Tibial nerve (tissue), 4 donors: ENCODE measurements at regions not wholly inside any gene's neighbourhood (a gene's known extent, or its start where the extent isn't known, plus 50 kb on each side); places are given as distances from the start of the nearest gene placed in this dataset.

ENCODE experiments used
- DNase-seq, 2 donors: peaks; one replicate each; pipeline ENCODE4 v3.0.0-alpha.2; 2019; ENCODE audit warnings: low spot score in 2 of 2
- H3K27ac ChIP-seq, 4 donors: fragments of 200-600 bp; sonication (generic) in 3 of 4; one replicate each; pipeline ENCODE4 v1.5.1; 2017 to 2019; ENCODE audit warnings: mild to moderate bottlenecking in 1 of 4
- H3K27me3 ChIP-seq, 2 donors: fragments of 200-600 bp; sonication (generic) in 1 of 2; one replicate each; pipeline versions ENCODE4 v1.5.1 to v1.6.0; 2017 to 2019
- H3K36me3 ChIP-seq, 3 donors: fragments of 200-600 bp; sonication (generic); one replicate each; pipeline ENCODE4 v1.5.1; 2018 to 2019
- H3K4me1 ChIP-seq, 4 donors: fragments of 200-600 bp; sonication (generic) in 3 of 4; one replicate each; pipeline ENCODE4 v1.5.1; 2017 to 2019
- H3K4me3 ChIP-seq, 4 donors: fragments of 200-600 bp; sonication (generic) in 3 of 4; one replicate each; pipeline ENCODE4 v1.5.1; 2017 to 2019; ENCODE audit warnings: mild to moderate bottlenecking in 1 of 4, moderate library complexity in 1 of 4
- H3K9me3 ChIP-seq, 4 donors: fragments of 200-600 bp; sonication (generic) in 3 of 4; one replicate each; pipeline ENCODE4 v1.5.1; 2017 to 2019
- EP300 ChIP-seq, 2 donors: sonication (generic); formaldehyde crosslinking; IDR thresholded peaks; one replicate each; pipeline ENCODE4 v1.6.1; 2017; ENCODE audit warnings: antibody characterized with exemption in 2 of 2, mild to moderate bottlenecking in 1 of 2
- POLR2A ChIP-seq, 2 donors: fragments of 450-650 bp; IDR thresholded peaks; one replicate each; pipeline ENCODE4 v1.6.1; 2017; ENCODE audit warnings: antibody characterized with exemption in 2 of 2, mild to moderate bottlenecking in 2 of 2, moderate library complexity in 2 of 2
- WGBS, 2 donors: methylation state at CpG; one replicate each; pipeline ENCODE4 v1.1.5; 2018; 5-methylcytosine and 5-hydroxymethylcytosine counted together
- TF ChIP-seq, protein P1 (sequence below), 5 experiments: fragments of 200-600 bp in 3 of 5; fragments of 450-650 bp in 2 of 5; sonication (generic) in 3 of 5; IDR thresholded peaks; one replicate each; pipeline ENCODE4 v1.5.1; 2016 to 2019; ENCODE audit warnings: antibody characterized with exemption in 5 of 5, mild to moderate bottlenecking in 3 of 5, moderate library complexity in 2 of 5

DNA sequence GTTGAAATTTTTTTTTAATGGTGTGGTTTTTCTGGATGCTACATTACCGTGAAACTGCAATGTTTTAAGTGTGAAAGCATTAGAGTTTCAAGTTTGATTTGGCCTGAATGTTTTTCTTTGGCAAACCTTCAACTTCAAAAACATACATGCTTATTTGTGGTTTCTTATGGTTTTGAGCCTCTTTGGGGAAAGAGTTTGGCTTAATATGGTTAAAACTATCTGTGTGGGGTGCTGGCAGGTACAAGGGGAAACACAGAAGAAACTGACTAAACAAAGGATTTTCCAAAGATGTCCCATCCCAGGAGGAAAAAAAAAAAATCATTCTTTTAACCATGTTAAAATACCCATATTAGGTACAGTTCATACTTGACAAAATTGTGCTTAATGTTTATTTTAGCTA lies 121.1 kb downstream of the HGF start:
- 48 to 57% methylated on average over 1 of the region's 1 CpG for WGBS, 2 donors
- Histone ChIP-seq H3K9me3 (peaks cover 0 to 10% (median 0%) of the 10 kb centered on the region in 4 donors), H3K4me1 (no peaks in the 10 kb centered on the region), H3K27ac (no peak overlapping the region), H3K27me3 (no peaks in the 10 kb centered on the region), H3K36me3 (no peaks in the 10 kb centered on the region), H3K4me3 (no peak overlapping the region)
- TF ChIP-seq, protein P1, sequence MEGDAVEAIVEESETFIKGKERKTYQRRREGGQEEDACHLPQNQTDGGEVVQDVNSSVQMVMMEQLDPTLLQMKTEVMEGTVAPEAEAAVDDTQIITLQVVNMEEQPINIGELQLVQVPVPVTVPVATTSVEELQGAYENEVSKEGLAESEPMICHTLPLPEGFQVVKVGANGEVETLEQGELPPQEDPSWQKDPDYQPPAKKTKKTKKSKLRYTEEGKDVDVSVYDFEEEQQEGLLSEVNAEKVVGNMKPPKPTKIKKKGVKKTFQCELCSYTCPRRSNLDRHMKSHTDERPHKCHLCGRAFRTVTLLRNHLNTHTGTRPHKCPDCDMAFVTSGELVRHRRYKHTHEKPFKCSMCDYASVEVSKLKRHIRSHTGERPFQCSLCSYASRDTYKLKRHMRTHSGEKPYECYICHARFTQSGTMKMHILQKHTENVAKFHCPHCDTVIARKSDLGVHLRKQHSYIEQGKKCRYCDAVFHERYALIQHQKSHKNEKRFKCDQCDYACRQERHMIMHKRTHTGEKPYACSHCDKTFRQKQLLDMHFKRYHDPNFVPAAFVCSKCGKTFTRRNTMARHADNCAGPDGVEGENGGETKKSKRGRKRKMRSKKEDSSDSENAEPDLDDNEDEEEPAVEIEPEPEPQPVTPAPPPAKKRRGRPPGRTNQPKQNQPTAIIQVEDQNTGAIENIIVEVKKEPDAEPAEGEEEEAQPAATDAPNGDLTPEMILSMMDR (IDR thresholded peaks at IDR 0.05), result no peak
- TF ChIP-seq POLR2A (IDR thresholded peaks at IDR 0.05), result no peak
- TF ChIP-seq EP300 (IDR thresholded peaks at IDR 0.05), result no peak
- DNase-seq, result no peak

- no peaks in the 10 kb centered on the region for H3K4me1 ChIP-seq
- TF ChIP-seq, protein P1 (IDR thresholded peaks at IDR 0.05), result no peak
- no peak for TF ChIP-seq POLR2A (IDR thresholded peaks at IDR 0.05)
- TF ChIP-seq EP300 (IDR thresholded peaks at IDR 0.05), result no peak
- no peaks in the 10 kb centered on the region for H3K36me3 ChIP-seq
- DNase-seq, result no peak
- H3K27me3 ChIP-seq, result no peaks in the 10 kb centered on the region
- H3K27ac ChIP-seq, result no peak overlapping the region
- no peaks in the 10 kb centered on the region for H3K9me3 ChIP-seq
- WGBS, 2 donors, result 97% methylated on average over 5 of the region's 5 CpGs
- no peak overlapping the region for H3K4me3 ChIP-seq
Observed at GRCh38 chr7:81645435-81645834, 124.4 kb downstream of the HGF start.

GRCh38 chr7:81641873-81642272 lies 128.0 kb downstream of the HGF start:
- no peak for TF ChIP-seq EP300 (IDR thresholded peaks at IDR 0.05)
- TF ChIP-seq, protein P1 (IDR thresholded peaks at IDR 0.05), result no peak
- no peak for TF ChIP-seq POLR2A (IDR thresholded peaks at IDR 0.05)
- WGBS, 2 donors, result 83 to 94% methylated on average over 2 of the region's 2 CpGs
- Histone ChIP-seq H3K4me1 (peaks cover 0 to 2% (median 0%) of the 10 kb centered on the region in 4 donors), H3K4me3 (no peak overlapping the region), H3K27me3 (no peaks in the 10 kb centered on the region), H3K27ac (no peak overlapping the region), H3K36me3 (no peaks in the 10 kb centered on the region), H3K9me3 (no peaks in the 10 kb centered on the region)
- DNase-seq, result no peak

GRCh38 chr7:81638198-81638597 lies 131.6 kb downstream of the HGF start:
- H3K4me3 ChIP-seq, result no peak overlapping the region
- no peak for DNase-seq
- H3K4me1 ChIP-seq, result peaks cover 0 to 2% (median 0%) of the 10 kb centered on the region in 4 donors
- no peak overlapping the region for H3K27ac ChIP-seq
- 57 to 58% methylated on average over 5 of the region's 5 CpGs for WGBS, 2 donors
- no peak for TF ChIP-seq EP300 (IDR thresholded peaks at IDR 0.05)
- TF ChIP-seq, protein P1 (IDR thresholded peaks at IDR 0.05), result no peak
- TF ChIP-seq POLR2A (IDR thresholded peaks at IDR 0.05), result no peak
- no peaks in the 10 kb centered on the region for H3K9me3 ChIP-seq
- no peaks in the 10 kb centered on the region for H3K36me3 ChIP-seq
- H3K27me3 ChIP-seq, result no peaks in the 10 kb centered on the region

DNA sequence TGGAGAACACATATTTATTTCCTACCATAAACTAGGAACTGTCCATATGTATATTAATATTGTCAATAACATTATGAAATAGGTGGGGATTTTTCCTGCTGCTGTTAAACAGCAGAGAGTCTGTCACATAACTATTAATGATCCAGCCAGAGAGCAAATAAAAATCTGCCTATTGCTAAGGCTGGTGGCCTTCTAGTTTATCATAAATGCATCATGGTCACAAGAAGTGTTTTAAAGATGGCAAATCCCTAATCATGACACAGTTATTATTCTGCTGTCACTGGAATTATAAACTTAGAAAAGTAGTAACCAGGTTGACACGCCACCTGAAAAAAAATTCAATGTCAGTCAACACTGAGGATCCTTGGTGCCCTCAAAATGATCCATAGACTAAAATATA lies 132.3 kb downstream of the HGF start:
- H3K36me3 ChIP-seq, result no peaks in the 10 kb centered on the region
- TF ChIP-seq EP300 (IDR thresholded peaks at IDR 0.05) (no peak), POLR2A (IDR thresholded peaks at IDR 0.05) (no peak)
- TF ChIP-seq, protein P1 (IDR thresholded peaks at IDR 0.05), result no peak
- DNase-seq, result no peak
- H3K9me3 ChIP-seq, result no peaks in the 10 kb centered on the region
- H3K4me1 ChIP-seq, result peaks cover 0 to 2% (median 0%) of the 10 kb centered on the region in 4 donors
- H3K27ac ChIP-seq, result peak overlapping the region in 1 of 4 donors; percentile 33
- H3K4me3 ChIP-seq, result no peak overlapping the region
- no peaks in the 10 kb centered on the region for H3K27me3 ChIP-seq
- 94 to 100% methylated on average over 1 of the region's 1 CpG for WGBS, 2 donors
